ENCODE measurements at regions not wholly inside any gene's neighbourhood (a gene's known extent, or its start where the extent isn't known, plus 50 kb on each side); places are given as distances from the start of the nearest gene placed in this dataset.

- no peak for DNase-seq
- H3K9me3 ChIP-seq: no peaks in the 10 kb centered on the region
- no peak for TF ChIP-seq POLR2A (IDR thresholded peaks at IDR 0.05)
- no peak for TF ChIP-seq CTCF (IDR thresholded peaks at IDR 0.05)
- no peaks in the 10 kb centered on the region for H3K36me3 ChIP-seq
- no peak overlapping the region for H3K4me3 ChIP-seq
- intact Hi-C loops (cut with DNase I): no loop called here
- H3K27me3 ChIP-seq: no peaks in the 10 kb centered on the region
- WGBS, 2 donors: 58 to 76% methylated on average over 1 of the region's 1 CpG
- H3K27ac ChIP-seq: no peak overlapping the region
- H3K4me1 ChIP-seq: peaks cover 0 to 12% (median 0%) of the 10 kb centered on the region in 3 donors
Observed at GRCh38 chr9:27653246-27653645, 80.0 kb upstream of the C9orf72 start.

DNA sequence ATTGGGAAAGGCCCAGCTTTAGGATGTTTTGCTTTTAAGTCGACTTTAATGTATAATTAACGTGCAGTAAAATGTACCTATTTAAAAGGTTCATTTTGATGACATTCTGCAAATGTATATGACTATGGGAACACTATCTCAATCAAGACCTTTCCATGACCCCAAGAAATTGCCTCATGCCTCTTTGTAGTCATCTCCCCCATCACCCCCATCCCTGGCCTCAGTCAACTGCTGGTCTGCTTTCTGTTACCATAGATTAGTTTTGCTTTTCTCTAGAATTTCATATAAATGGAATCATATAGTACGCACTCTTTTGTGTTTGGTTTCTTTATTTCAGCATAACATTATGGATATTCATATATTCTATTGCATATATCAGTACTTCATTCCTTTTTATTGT is 80.7 kb upstream of the C9orf72 start:
- no peak for DNase-seq
- 71 to 95% methylated on average over 3 of the region's 3 CpGs for whole genome bisulfite sequencing, 2 donors
- Histone ChIP-seq H3K36me3 (no peaks in the 10 kb centered on the region), H3K27me3 (no peaks in the 10 kb centered on the region), H3K4me1 (peaks cover 0 to 12% (median 0%) of the 10 kb centered on the region in 3 donors), H3K4me3 (no peak overlapping the region), H3K9me3 (no peaks in the 10 kb centered on the region), H3K27ac (no peak overlapping the region)
- TF ChIP-seq CTCF (IDR thresholded peaks at IDR 0.05): no peak
- TF ChIP-seq POLR2A (IDR thresholded peaks at IDR 0.05): no peak
- intact Hi-C loops (cut with DNase I): no loop called here

GRCh38 chr9:27654629-27655285 is 81.5 kb upstream of the C9orf72 start:
- no peaks in the 10 kb centered on the region for H3K9me3 ChIP-seq
- DNase-seq: no peak
- H3K27me3 ChIP-seq: no peaks in the 10 kb centered on the region
- no peak overlapping the region for H3K27ac ChIP-seq
- no peak for TF ChIP-seq POLR2A (IDR thresholded peaks at IDR 0.05)
- TF ChIP-seq CTCF (IDR thresholded peaks at IDR 0.05): no peak
- no peak overlapping the region for H3K4me3 ChIP-seq
- H3K36me3 ChIP-seq: no peaks in the 10 kb centered on the region
- WGBS, 2 donors: 47 to 61% methylated on average over 11 to 13 of the region's 17 CpGs
- peaks cover 0 to 12% (median 0%) of the 10 kb centered on the region in 3 donors for H3K4me1 ChIP-seq
- intact Hi-C loops (cut with DNase I): no loop called here

GRCh38 chr9:27655441-27655840 is 82.2 kb upstream of the C9orf72 start:
- Histone ChIP-seq H3K9me3 (no peaks in the 10 kb centered on the region), H3K4me1 (peaks cover 0 to 12% (median 0%) of the 10 kb centered on the region in 3 donors), H3K27me3 (no peaks in the 10 kb centered on the region), H3K27ac (no peak overlapping the region), H3K36me3 (no peaks in the 10 kb centered on the region), H3K4me3 (no peak overlapping the region)
- DNase-seq: no peak
- WGBS, 2 donors: 66 to 70% methylated on average over 2 of the region's 2 CpGs
- TF ChIP-seq CTCF (IDR thresholded peaks at IDR 0.05) (no peak), POLR2A (IDR thresholded peaks at IDR 0.05) (no peak)
- intact Hi-C loops (cut with DNase I): no loop called here

DNA sequence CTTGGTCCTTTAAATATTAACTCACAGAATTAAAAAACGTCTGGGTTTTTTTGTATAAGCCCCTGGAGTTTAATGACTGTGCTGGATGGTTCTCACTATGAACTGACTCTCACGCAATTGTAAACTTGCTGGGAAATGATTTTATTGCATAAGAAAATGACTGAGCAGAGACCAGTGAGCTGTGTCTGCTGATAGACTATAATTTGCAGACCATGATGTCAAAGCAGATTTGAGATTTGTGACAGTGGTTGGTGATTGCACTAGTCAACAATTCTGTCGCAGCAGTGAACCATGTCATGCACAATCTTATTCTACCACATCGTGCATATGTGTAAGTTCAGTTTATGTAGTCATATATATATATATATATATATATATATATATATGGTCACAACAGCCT is 85.7 kb upstream of the C9orf72 start:
- peaks cover 0 to 12% (median 0%) of the 10 kb centered on the region in 3 donors for H3K4me1 ChIP-seq
- no peaks in the 10 kb centered on the region for H3K36me3 ChIP-seq
- H3K4me3 ChIP-seq: no peak overlapping the region
- 53 to 73% methylated on average over 4 of the region's 4 CpGs for WGBS, 2 donors
- no peak for DNase-seq
- H3K9me3 ChIP-seq: no peaks in the 10 kb centered on the region
- no peaks in the 10 kb centered on the region for H3K27me3 ChIP-seq
- TF ChIP-seq POLR2A (IDR thresholded peaks at IDR 0.05) (no peak), CTCF (IDR thresholded peaks at IDR 0.05) (no peak)
- no peak overlapping the region for H3K27ac ChIP-seq
- intact Hi-C loops (cut with DNase I): no loop called here
